D721Med (cell line): ENCODE measurements at regions not wholly inside any gene's neighbourhood (a gene's known extent, or its start where the extent isn't known, plus 50 kb on each side); places are given as distances from the start of the nearest gene placed in this dataset.

ENCODE experiments used
- DNase-seq: peaks from one replicate; pipeline ENCODE4 v3.0.0; 2011; ENCODE audit warnings: low spot score; ENCODE audit not compliant: insufficient read length
- FAIRE-seq: peaks from 2 replicates; lab custom pipeline; 2011; peaks lifted over from hg19 to GRCh38; lab: Jason Lieb, UNC
- TF ChIP-seq, protein P1 (sequence below): IDR thresholded peaks from 2 replicates; pipeline ENCODE4 v1.5.1; 2012; ENCODE audit warnings: mild to moderate bottlenecking, control low read depth; ENCODE audit not compliant: insufficient read depth; ENCODE audit errors: missing control alignments

DNA sequence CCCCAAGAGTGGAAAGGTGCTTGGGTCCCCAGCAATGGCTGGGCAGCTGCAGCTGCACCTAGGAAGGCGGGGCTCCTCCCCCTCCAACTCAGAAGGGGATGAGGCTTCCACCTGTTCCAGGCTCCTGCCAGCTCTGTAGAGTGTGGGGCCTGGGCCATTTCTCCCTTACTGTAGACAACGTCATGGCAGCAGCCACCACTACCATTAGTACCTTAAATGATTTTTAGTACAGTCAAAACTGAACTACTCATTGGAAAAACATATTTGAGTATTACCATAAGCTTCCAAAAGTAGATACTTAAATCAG is 1274.2 kb upstream of the GBE1 start:
- no peak for FAIRE-seq
- DNase-seq: no peak
- TF ChIP-seq, protein P1, sequence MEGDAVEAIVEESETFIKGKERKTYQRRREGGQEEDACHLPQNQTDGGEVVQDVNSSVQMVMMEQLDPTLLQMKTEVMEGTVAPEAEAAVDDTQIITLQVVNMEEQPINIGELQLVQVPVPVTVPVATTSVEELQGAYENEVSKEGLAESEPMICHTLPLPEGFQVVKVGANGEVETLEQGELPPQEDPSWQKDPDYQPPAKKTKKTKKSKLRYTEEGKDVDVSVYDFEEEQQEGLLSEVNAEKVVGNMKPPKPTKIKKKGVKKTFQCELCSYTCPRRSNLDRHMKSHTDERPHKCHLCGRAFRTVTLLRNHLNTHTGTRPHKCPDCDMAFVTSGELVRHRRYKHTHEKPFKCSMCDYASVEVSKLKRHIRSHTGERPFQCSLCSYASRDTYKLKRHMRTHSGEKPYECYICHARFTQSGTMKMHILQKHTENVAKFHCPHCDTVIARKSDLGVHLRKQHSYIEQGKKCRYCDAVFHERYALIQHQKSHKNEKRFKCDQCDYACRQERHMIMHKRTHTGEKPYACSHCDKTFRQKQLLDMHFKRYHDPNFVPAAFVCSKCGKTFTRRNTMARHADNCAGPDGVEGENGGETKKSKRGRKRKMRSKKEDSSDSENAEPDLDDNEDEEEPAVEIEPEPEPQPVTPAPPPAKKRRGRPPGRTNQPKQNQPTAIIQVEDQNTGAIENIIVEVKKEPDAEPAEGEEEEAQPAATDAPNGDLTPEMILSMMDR: no peak

DNA sequence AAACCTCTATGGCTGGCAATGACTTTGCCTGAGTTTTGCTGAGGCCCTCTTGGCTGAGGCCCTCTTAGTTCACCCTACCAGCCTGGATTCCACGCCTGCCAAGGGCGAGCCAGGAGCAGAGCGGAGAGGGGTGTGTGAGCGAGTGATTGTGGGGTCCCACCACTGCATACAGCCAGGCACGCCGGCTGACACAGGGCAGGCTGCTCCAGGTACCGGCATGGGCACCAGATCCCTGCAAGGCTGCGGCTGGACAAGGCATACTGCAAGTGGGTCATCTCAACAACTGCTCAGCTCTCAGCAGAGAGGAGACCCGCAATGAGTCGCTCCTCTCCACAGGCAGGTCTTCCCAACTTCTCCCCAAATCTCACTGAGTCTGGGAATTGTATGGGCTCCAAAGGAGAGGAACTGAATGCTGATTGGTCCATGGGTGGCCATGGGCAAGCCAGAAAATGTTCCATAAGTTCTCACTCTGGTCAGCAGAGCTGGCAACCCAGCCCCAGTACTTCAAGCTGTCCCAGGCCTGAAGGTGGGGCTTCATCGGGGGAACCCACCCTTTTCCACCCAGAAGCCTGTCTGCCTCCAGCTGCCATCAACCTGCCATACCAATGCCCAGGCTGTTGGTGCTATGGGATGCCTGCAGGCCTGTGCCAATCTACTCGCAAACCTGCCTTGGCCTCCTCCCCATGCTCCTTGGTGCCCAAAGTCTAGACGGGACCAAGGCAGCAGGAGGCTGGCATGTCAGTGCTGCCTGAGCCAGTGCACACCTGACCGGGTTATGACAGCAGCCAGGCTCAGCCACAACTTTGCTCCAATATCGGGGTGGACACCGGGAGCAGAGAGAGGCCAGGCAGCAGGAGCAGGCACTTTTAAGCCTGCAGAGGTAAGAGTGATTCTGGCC is 1273.6 kb upstream of the GBE1 start:
- DNase-seq (no peak), FAIRE-seq (no peak)
- TF ChIP-seq, protein P1: no peak

DNA sequence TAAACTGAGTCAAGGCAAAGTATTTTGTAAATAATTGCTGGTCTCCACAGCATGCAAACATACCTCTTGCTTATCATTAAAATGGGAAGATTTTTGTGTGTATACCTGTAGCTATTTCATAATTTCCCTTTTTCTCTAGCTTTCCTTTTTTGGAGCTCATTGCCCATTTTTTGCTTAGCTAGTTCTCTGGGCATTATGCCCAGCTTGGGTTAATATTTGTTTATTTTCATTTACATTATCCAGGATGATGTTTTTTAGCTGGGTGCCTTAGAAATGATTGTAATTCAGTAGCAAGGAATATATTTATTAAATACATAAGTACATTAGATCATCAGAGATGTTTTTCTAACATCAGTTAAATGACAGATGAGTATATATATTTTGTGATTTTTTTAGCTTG is 1271.7 kb upstream of the GBE1 start:
- DNase-seq (no peak), FAIRE-seq (no peak)
- TF ChIP-seq, protein P1: no peak

DNA sequence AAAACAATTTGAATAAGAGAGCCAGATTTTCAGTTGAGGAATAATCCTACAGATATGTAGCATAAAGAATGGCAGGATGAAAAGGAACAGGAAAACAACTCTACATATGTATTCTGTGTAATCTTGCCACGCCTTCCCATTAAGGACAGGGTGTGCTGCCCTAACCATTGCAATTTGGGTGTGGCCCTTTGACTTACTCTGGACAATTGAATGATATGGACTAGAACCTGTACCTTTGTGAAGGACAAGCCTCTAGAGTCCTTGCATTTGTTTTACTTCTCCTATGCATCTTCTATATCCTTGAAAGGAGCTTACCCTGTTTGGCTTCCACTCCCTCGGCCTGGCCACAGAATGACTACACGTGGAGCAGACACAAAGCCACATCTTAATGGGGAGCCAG is 1261.6 kb upstream of the GBE1 start:
- TF ChIP-seq, protein P1: no peak
- DNase-seq (no peak), FAIRE-seq (no peak)

DNA sequence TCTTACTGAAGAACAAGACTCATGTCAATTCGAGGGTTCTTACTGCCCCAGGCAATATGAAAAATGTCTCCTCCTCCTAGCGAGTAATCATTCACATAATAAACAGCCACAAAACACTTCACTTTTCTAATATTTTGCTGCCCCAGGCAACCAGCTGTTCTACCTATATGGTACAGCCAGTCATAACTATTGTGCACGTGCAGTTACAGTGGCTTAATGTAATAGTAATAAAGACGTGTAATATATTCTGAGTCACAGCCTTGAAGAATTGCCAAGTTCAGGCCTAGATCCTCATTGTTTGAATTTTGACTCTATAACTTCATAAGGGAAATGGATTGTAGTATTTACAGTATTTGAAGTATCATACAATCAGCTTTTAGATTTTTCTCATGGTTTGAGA is 1250.0 kb upstream of the GBE1 start:
- TF ChIP-seq, protein P1: no peak
- no peak for FAIRE-seq
- DNase-seq: no peak

DNA sequence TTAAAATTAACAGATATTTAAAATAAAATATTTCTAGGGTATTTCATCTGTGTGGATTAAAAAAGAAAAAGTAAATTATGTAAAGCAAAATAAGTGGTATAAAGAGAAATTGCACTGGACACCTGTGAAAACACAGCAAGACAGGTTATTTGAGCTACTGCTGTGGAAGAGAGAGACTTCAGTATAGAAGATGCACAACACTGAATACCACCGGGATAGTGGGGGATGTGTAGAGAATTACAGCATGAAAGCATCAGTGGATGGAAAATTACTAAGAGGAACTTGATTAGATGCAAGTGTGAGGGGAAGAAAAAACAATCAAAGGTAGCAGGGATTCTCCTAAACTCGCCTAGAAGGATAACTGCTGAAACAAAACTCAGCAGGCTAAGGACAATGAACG is 1242.5 kb upstream of the GBE1 start:
- TF ChIP-seq, protein P1: no peak
- FAIRE-seq (no peak), DNase-seq (no peak)

DNA sequence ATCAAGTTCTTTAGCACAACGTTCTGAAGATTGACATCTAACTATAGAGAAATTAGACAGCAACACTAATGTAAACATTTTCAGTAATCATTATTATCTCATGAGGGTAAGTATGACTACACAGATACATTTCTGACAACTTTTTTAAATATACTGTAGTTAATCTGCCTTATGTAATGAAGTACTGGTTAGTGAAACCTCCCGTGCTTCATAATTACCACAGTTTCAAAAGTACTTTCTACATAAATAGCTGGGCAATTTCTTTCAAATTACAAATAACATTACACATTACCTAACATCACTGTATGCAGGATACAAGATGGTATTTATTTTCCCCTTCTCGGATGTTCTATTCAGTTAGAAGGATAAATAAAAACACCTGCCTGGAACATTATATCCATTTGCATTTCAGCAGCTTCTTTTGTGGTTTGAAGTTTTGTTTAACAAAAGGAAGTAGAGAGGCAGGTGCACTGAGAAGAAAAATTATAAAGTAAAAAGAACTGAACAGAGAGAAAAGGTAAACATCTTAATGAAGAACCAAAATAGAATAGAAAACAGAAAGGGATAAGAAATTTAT is 1241.5 kb upstream of the GBE1 start:
- no peak for FAIRE-seq
- no peak for DNase-seq
- TF ChIP-seq, protein P1: no peak
